GM23338 (cell line): ENCODE measurements at regions not wholly inside any gene's neighbourhood (a gene's known extent, or its start where the extent isn't known, plus 50 kb on each side); places are given as distances from the start of the nearest gene placed in this dataset.

Experiments used
- ATAC-seq: fragments of 200-7000 bp; cut with Tn5 transposase; 3 replicates; pipeline ENCODE4 v1.9.1; 2020
- DNase-seq: peaks from one replicate; pipeline ENCODE4 v3.0.0-alpha.2; 2015; ENCODE audit warnings: low spot score
- H2AFZ ChIP-seq: fragments of 200-600 bp; sonication (generic); 2 replicates; pipeline ENCODE4 v1.8.0; 2016; ENCODE audit warnings: antibody characterized with exemption, mild to moderate bottlenecking, moderate library complexity
- H3F3A ChIP-seq: fragments of 200-600 bp; sonication (generic); replicated peaks from 2 replicates; pipeline ENCODE4 v1.8.0; 2017; ENCODE audit warnings: antibody characterized with exemption, mixed run types, low read depth
- H3K27ac ChIP-seq: fragments of 200-600 bp; sonication (generic); 2 replicates; pipeline ENCODE4 v1.6.1; 2016; ENCODE audit warnings: low read depth
- H3K27me3 ChIP-seq: fragments of 200-600 bp; sonication (generic); 2 replicates; pipeline ENCODE4 v1.8.0; 2016; ENCODE audit warnings: mild to moderate bottlenecking, mixed run types, moderate library complexity; ENCODE audit not compliant: insufficient read depth
- H3K36me3 ChIP-seq: fragments of 200-600 bp; sonication (generic); 2 replicates; pipeline ENCODE4 v1.8.0; 2016; ENCODE audit warnings: mild to moderate bottlenecking; ENCODE audit not compliant: insufficient read depth
- H3K4me1 ChIP-seq: fragments of 200-600 bp; sonication (generic); 2 replicates; pipeline ENCODE4 v1.8.0; 2016; ENCODE audit warnings: mild to moderate bottlenecking, moderate library complexity; ENCODE audit not compliant: insufficient read depth
- H3K4me2 ChIP-seq: fragments of 200-600 bp; sonication (generic); 2 replicates; pipeline ENCODE4 v1.7.1; 2017; ENCODE audit warnings: mixed run types
- H3K4me3 ChIP-seq: fragments of 200-600 bp; sonication (generic); 2 replicates; pipeline ENCODE4 v1.6.1; 2016; ENCODE audit warnings: mixed run types
- H3K79me2 ChIP-seq: fragments of 200-600 bp; sonication (generic); replicated peaks from 2 replicates; pipeline ENCODE4 v1.8.0; 2017; ENCODE audit warnings: mild to moderate bottlenecking; ENCODE audit not compliant: insufficient read depth
- H3K9me2 ChIP-seq: fragments of 200-600 bp; sonication (generic); 2 replicates; pipeline ENCODE4 v1.8.0; 2017; ENCODE audit not compliant: insufficient read depth
- H4K20me1 ChIP-seq: fragments of 200-600 bp; sonication (generic); replicated peaks from 2 replicates; pipeline ENCODE4 v1.8.0; 2017; ENCODE audit warnings: mild to moderate bottlenecking; ENCODE audit not compliant: insufficient read depth
- H3K27ac Mint-ChIP-seq: 2 replicates; pipeline ENCODE4 v1.8.0; 2020; ENCODE audit warnings: inconsistent platforms, mild to moderate bottlenecking, moderate library complexity, mixed read lengths
- H3K27me3 Mint-ChIP-seq: 3 replicates; pipeline ENCODE4 v1.8.0; 2022; ENCODE audit warnings: low read depth, mild to moderate bottlenecking, moderate library complexity, mixed read lengths, inconsistent platforms; ENCODE audit not compliant: insufficient read depth, poor library complexity
- H3K36me3 Mint-ChIP-seq: 3 replicates; pipeline ENCODE4 v1.8.0; 2021; ENCODE audit warnings: low read depth, mild to moderate bottlenecking, inconsistent platforms, moderate library complexity, mixed read lengths
- H3K4me1 Mint-ChIP-seq: 3 replicates; pipeline ENCODE4 v1.8.0; 2020; ENCODE audit warnings: mild to moderate bottlenecking, inconsistent platforms, mixed read lengths
- H3K4me3 Mint-ChIP-seq: 3 replicates; pipeline ENCODE4 v1.8.0; 2021; ENCODE audit warnings: moderate library complexity, mild to moderate bottlenecking, inconsistent platforms, mixed read lengths
- H3K9me3 Mint-ChIP-seq: 3 replicates; pipeline ENCODE4 v1.8.0; 2020; ENCODE audit warnings: moderate library complexity, mild to moderate bottlenecking, inconsistent platforms, mixed read lengths
- CREB1 ChIP-seq: fragments of 250-450 bp; sonication (Bioruptor Pico); IDR thresholded peaks from 2 replicates; pipeline ENCODE4 v1.5.0; 2020; ENCODE audit warnings: low read depth, mild to moderate bottlenecking, moderate library complexity
- EZH2 ChIP-seq: fragments of 200-600 bp; sonication (generic); IDR thresholded peaks from one replicate; pipeline ENCODE4 v1.8.0; 2017; ENCODE audit warnings: antibody characterized with exemption, mild to moderate bottlenecking, low read depth; ENCODE audit not compliant: unreplicated experiment
- EZH2phosphoT487 ChIP-seq: fragments of 200-600 bp; sonication (generic); IDR thresholded peaks from one replicate; pipeline ENCODE4 v1.8.1; 2018; ENCODE audit warnings: antibody characterized with exemption; ENCODE audit not compliant: unreplicated experiment
- JUNB ChIP-seq: IDR thresholded peaks from one replicate; pipeline ENCODE4 v1.6.1; 2016; ENCODE audit warnings: antibody characterized with exemption; ENCODE audit not compliant: unreplicated experiment
- NANOG ChIP-seq: IDR thresholded peaks from 2 replicates; pipeline ENCODE4 v1.6.1; 2016; ENCODE audit warnings: antibody characterized with exemption, borderline replicate concordance
- POLR2AphosphoS5 ChIP-seq: IDR thresholded peaks from 2 replicates; pipeline ENCODE4 v1.6.1; 2016; ENCODE audit warnings: antibody characterized with exemption, low read depth
- STAT1 ChIP-seq: IDR thresholded peaks from one replicate; pipeline ENCODE4 v1.6.1; 2016; ENCODE audit warnings: antibody characterized with exemption; ENCODE audit not compliant: unreplicated experiment
- ZNF114 ChIP-seq: fragments of 250-450 bp; sonication (Bioruptor Pico); IDR thresholded peaks from 2 replicates; pipeline ENCODE4 v1.5.0; 2020; ENCODE audit warnings: mild to moderate bottlenecking, moderate library complexity
- ZNF331 ChIP-seq: fragments of 250-450 bp; sonication (Bioruptor Pico); IDR thresholded peaks from 2 replicates; pipeline ENCODE4 v1.5.0; 2020; ENCODE audit warnings: low read depth, mild to moderate bottlenecking, moderate library complexity
- TF ChIP-seq, protein P1 (sequence below): IDR thresholded peaks from 2 replicates; pipeline ENCODE4 v1.6.1; 2016; ENCODE audit warnings: antibody characterized with exemption
- TF ChIP-seq, protein P2 (sequence below): IDR thresholded peaks from one replicate; pipeline ENCODE4 v1.6.1; 2018; ENCODE audit warnings: antibody characterized with exemption; ENCODE audit not compliant: unreplicated experiment
- TF ChIP-seq, protein P3 (sequence below), 2 experiments: fragments of 200-600 bp in 1 of 2; sonication (generic) in 1 of 2; conservative IDR thresholded peaks; 2 replicates each; pipeline versions ENCODE4 v1.5.1 to v1.6.1; 2016 to 2017; ENCODE audit warnings: antibody characterized with exemption in 2 of 2, low read depth in 2 of 2, mild to moderate bottlenecking in 2 of 2, moderate library complexity in 1 of 2
- TF ChIP-seq, protein P4 (sequence below): fragments of 250-450 bp; sonication (Bioruptor Pico); IDR thresholded peaks from 2 replicates; pipeline ENCODE4 v1.5.0; 2020; ENCODE audit warnings: mild to moderate bottlenecking, moderate library complexity

DNA sequence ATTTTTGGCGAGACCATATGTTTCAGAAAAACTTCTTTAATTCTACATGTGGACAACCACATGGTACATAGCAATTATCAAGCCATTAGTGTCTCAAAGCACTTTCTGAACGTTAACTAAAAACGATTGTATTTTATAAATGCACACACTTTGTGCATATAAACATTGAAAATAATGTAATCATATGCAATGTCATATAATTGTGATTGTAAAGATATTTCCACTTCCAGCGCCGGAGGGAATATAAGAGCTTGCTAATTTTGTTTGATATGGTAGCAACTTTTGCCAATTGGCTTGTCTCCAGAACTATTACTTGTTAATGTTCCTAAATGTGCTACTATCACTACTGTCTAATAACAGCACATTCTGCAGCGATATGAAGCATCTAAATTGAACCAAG, 162.3 kb upstream of the SMIM31 start:
- H3K27ac ChIP-seq, result no peak overlapping the region
- no peaks in the 10 kb centered on the region for H3K4me1 ChIP-seq
- Mint-ChIP-seq H3K9me3 (peaks cover 11% of the 10 kb centered on the region), H3K36me3 (0 out of 3 replicates have a peak, but pooled peaks cover 5% of the 10 kb centered on the region), H3K27me3 (no peaks in the 10 kb centered on the region), H3K4me3 (no peak overlapping the region), H3K4me1 (no peaks in the 10 kb centered on the region), H3K27ac (no peak overlapping the region)
- H3K9me2 ChIP-seq, result no peaks in the 10 kb centered on the region
- no peak for ATAC-seq
- no peak overlapping the region for H3K4me2 ChIP-seq
- no peak for DNase-seq
- H2AFZ ChIP-seq, result no peak overlapping the region
- TF ChIP-seq CREB1 (CRISPR knock-in tag) (no peak), POLR2AphosphoS5 (no peak), ZNF331 (no peak), JUNB (no peak), NANOG (no peak), EZH2phosphoT487 (no peak), EZH2 (no peak), ZNF114 (CRISPR knock-in tag) (no peak), STAT1 (no peak)
- TF ChIP-seq, protein P1, sequence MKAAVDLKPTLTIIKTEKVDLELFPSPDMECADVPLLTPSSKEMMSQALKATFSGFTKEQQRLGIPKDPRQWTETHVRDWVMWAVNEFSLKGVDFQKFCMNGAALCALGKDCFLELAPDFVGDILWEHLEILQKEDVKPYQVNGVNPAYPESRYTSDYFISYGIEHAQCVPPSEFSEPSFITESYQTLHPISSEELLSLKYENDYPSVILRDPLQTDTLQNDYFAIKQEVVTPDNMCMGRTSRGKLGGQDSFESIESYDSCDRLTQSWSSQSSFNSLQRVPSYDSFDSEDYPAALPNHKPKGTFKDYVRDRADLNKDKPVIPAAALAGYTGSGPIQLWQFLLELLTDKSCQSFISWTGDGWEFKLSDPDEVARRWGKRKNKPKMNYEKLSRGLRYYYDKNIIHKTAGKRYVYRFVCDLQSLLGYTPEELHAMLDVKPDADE, result no peak
- TF ChIP-seq, protein P2, sequence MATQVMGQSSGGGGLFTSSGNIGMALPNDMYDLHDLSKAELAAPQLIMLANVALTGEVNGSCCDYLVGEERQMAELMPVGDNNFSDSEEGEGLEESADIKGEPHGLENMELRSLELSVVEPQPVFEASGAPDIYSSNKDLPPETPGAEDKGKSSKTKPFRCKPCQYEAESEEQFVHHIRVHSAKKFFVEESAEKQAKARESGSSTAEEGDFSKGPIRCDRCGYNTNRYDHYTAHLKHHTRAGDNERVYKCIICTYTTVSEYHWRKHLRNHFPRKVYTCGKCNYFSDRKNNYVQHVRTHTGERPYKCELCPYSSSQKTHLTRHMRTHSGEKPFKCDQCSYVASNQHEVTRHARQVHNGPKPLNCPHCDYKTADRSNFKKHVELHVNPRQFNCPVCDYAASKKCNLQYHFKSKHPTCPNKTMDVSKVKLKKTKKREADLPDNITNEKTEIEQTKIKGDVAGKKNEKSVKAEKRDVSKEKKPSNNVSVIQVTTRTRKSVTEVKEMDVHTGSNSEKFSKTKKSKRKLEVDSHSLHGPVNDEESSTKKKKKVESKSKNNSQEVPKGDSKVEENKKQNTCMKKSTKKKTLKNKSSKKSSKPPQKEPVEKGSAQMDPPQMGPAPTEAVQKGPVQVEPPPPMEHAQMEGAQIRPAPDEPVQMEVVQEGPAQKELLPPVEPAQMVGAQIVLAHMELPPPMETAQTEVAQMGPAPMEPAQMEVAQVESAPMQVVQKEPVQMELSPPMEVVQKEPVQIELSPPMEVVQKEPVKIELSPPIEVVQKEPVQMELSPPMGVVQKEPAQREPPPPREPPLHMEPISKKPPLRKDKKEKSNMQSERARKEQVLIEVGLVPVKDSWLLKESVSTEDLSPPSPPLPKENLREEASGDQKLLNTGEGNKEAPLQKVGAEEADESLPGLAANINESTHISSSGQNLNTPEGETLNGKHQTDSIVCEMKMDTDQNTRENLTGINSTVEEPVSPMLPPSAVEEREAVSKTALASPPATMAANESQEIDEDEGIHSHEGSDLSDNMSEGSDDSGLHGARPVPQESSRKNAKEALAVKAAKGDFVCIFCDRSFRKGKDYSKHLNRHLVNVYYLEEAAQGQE, result no peak
- TF ChIP-seq, protein P3, sequence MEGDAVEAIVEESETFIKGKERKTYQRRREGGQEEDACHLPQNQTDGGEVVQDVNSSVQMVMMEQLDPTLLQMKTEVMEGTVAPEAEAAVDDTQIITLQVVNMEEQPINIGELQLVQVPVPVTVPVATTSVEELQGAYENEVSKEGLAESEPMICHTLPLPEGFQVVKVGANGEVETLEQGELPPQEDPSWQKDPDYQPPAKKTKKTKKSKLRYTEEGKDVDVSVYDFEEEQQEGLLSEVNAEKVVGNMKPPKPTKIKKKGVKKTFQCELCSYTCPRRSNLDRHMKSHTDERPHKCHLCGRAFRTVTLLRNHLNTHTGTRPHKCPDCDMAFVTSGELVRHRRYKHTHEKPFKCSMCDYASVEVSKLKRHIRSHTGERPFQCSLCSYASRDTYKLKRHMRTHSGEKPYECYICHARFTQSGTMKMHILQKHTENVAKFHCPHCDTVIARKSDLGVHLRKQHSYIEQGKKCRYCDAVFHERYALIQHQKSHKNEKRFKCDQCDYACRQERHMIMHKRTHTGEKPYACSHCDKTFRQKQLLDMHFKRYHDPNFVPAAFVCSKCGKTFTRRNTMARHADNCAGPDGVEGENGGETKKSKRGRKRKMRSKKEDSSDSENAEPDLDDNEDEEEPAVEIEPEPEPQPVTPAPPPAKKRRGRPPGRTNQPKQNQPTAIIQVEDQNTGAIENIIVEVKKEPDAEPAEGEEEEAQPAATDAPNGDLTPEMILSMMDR (conservative IDR thresholded peaks at IDR 0.05; ENCODE audit: low read depth in 2 of 2), result no peak
- TF ChIP-seq, protein P4, sequence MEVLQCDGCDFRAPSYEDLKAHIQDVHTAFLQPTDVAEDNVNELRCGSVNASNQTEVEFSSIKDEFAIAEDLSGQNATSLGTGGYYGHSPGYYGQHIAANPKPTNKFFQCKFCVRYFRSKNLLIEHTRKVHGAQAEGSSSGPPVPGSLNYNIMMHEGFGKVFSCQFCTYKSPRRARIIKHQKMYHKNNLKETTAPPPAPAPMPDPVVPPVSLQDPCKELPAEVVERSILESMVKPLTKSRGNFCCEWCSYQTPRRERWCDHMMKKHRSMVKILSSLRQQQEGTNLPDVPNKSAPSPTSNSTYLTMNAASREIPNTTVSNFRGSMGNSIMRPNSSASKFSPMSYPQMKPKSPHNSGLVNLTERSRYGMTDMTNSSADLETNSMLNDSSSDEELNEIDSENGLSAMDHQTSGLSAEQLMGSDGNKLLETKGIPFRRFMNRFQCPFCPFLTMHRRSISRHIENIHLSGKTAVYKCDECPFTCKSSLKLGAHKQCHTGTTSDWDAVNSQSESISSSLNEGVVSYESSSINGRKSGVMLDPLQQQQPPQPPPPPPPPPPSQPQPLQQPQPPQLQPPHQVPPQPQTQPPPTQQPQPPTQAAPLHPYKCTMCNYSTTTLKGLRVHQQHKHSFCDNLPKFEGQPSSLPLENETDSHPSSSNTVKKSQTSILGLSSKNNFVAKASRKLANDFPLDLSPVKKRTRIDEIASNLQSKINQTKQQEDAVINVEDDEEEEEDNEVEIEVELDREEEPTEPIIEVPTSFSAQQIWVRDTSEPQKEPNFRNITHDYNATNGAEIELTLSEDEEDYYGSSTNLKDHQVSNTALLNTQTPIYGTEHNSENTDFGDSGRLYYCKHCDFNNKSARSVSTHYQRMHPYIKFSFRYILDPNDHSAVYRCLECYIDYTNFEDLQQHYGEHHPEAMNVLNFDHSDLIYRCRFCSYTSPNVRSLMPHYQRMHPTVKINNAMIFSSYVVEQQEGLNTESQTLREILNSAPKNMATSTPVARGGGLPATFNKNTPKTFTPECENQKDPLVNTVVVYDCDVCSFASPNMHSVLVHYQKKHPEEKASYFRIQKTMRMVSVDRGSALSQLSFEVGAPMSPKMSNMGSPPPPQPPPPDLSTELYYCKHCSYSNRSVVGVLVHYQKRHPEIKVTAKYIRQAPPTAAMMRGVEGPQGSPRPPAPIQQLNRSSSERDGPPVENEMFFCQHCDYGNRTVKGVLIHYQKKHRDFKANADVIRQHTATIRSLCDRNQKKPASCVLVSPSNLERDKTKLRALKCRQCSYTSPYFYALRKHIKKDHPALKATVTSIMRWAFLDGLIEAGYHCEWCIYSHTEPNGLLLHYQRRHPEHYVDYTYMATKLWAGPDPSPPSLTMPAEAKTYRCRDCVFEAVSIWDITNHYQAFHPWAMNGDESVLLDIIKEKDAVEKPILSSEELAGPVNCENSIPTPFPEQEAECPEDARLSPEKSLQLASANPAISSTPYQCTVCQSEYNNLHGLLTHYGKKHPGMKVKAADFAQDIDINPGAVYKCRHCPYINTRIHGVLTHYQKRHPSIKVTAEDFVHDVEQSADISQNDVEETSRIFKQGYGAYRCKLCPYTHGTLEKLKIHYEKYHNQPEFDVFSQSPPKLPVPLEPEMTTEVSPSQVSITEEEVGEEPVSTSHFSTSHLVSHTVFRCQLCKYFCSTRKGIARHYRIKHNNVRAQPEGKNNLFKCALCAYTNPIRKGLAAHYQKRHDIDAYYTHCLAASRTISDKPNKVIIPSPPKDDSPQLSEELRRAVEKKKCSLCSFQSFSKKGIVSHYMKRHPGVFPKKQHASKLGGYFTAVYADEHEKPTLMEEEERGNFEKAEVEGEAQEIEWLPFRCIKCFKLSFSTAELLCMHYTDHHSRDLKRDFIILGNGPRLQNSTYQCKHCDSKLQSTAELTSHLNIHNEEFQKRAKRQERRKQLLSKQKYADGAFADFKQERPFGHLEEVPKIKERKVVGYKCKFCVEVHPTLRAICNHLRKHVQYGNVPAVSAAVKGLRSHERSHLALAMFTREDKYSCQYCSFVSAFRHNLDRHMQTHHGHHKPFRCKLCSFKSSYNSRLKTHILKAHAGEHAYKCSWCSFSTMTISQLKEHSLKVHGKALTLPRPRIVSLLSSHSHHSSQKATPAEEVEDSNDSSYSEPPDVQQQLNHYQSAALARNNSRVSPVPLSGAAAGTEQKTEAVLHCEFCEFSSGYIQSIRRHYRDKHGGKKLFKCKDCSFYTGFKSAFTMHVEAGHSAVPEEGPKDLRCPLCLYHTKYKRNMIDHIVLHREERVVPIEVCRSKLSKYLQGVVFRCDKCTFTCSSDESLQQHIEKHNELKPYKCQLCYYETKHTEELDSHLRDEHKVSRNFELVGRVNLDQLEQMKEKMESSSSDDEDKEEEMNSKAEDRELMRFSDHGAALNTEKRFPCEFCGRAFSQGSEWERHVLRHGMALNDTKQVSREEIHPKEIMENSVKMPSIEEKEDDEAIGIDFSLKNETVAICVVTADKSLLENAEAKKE (CRISPR knock-in tag), result no peak
- H3K27me3 ChIP-seq, result no peaks in the 10 kb centered on the region
- H4K20me1 ChIP-seq, result no peaks in the 10 kb centered on the region
- H3F3A ChIP-seq, result no peaks in the 10 kb centered on the region
- no peaks in the 10 kb centered on the region for H3K36me3 ChIP-seq
- no peak overlapping the region for H3K4me3 ChIP-seq
- no peaks in the 10 kb centered on the region for H3K79me2 ChIP-seq
